Ascending aorta (tissue), 2 donors: ENCODE measurements at regions not wholly inside any gene's neighbourhood (a gene's known extent, or its start where the extent isn't known, plus 50 kb on each side); places are given as distances from the start of the nearest gene placed in this dataset.
A peak's percentile ranks its signal among the peaks of the same experiment; 100 is the strongest.

Experiments used
- DNase-seq, 2 donors: peaks; one replicate each; pipeline ENCODE4 v3.0.0-alpha.2; 2019; ENCODE audit warnings: low spot score in 2 of 2
- H3K27ac ChIP-seq, 2 donors: fragments of 200-600 bp; sonication (generic); one replicate each; pipeline ENCODE4 v1.5.1; 2016 to 2017; ENCODE audit warnings: mild to moderate bottlenecking in 1 of 2
- H3K27me3 ChIP-seq: fragments of 200-600 bp; sonication (generic); one replicate; pipeline ENCODE4 v1.5.1; 2017
- H3K36me3 ChIP-seq, 2 donors: fragments of 200-600 bp; sonication (generic); one replicate each; pipeline ENCODE4 v1.5.1; 2016
- H3K4me1 ChIP-seq, 2 donors: fragments of 200-600 bp; sonication (generic); one replicate each; pipeline ENCODE4 v1.5.1; 2016 to 2017; ENCODE audit warnings: mild to moderate bottlenecking in 1 of 2
- H3K4me3 ChIP-seq, 2 donors: fragments of 200-600 bp; sonication (generic); one replicate each; pipeline ENCODE4 v1.5.1; 2016 to 2017; ENCODE audit warnings: mild to moderate bottlenecking in 1 of 2
- H3K9me3 ChIP-seq, 2 donors: fragments of 200-600 bp; sonication (generic); one replicate each; pipeline ENCODE4 v1.5.1; 2016
- intact Hi-C: fragments of 100-400 bp; cut with DNase I; formaldehyde crosslinking; loops from one replicate; pipeline ENCODE4 v1.15.1; 2023
- TF ChIP-seq, protein P1 (sequence below), 3 experiments: fragments of 200-600 bp in 2 of 3; fragments of 450-650 bp in 1 of 3; sonication (generic) in 2 of 3; IDR thresholded peaks; one replicate each; pipeline ENCODE4 v1.5.1; 2016 to 2019; ENCODE audit warnings: antibody characterized with exemption in 3 of 3, mild to moderate bottlenecking in 1 of 3, moderate library complexity in 1 of 3

DNA sequence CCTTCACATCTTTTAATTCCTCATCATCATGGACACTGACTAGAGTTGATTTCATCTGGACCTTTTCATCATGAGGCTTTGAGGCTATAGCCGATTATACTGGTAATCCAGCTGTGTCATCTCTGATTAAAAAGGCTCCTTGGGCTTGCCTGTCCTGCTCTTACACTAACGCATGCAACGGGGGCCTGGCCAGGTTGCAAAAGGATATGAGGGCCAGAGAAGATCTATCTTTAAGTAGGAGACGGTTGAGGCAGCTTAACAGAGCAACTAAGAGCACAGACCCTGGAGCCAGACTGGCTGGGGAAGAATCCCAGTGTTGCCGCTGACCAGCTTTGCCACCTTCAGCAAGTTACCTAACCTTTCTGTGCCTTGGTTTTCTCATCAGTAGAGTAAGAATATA is 211.5 kb downstream of the PTEN start:
- TF ChIP-seq, protein P1, sequence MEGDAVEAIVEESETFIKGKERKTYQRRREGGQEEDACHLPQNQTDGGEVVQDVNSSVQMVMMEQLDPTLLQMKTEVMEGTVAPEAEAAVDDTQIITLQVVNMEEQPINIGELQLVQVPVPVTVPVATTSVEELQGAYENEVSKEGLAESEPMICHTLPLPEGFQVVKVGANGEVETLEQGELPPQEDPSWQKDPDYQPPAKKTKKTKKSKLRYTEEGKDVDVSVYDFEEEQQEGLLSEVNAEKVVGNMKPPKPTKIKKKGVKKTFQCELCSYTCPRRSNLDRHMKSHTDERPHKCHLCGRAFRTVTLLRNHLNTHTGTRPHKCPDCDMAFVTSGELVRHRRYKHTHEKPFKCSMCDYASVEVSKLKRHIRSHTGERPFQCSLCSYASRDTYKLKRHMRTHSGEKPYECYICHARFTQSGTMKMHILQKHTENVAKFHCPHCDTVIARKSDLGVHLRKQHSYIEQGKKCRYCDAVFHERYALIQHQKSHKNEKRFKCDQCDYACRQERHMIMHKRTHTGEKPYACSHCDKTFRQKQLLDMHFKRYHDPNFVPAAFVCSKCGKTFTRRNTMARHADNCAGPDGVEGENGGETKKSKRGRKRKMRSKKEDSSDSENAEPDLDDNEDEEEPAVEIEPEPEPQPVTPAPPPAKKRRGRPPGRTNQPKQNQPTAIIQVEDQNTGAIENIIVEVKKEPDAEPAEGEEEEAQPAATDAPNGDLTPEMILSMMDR (IDR thresholded peaks at IDR 0.05): no peak
- Histone ChIP-seq H3K9me3 (no peaks in the 10 kb centered on the region), H3K27me3 (no peaks in the 10 kb centered on the region), H3K4me1 (peaks cover 3 to 5% of the 10 kb centered on the region in 2 donors), H3K27ac (no peak overlapping the region), H3K36me3 (no peaks in the 10 kb centered on the region), H3K4me3 (no peak overlapping the region)
- no peak for DNase-seq
- intact Hi-C loops: no loop called here

DNA sequence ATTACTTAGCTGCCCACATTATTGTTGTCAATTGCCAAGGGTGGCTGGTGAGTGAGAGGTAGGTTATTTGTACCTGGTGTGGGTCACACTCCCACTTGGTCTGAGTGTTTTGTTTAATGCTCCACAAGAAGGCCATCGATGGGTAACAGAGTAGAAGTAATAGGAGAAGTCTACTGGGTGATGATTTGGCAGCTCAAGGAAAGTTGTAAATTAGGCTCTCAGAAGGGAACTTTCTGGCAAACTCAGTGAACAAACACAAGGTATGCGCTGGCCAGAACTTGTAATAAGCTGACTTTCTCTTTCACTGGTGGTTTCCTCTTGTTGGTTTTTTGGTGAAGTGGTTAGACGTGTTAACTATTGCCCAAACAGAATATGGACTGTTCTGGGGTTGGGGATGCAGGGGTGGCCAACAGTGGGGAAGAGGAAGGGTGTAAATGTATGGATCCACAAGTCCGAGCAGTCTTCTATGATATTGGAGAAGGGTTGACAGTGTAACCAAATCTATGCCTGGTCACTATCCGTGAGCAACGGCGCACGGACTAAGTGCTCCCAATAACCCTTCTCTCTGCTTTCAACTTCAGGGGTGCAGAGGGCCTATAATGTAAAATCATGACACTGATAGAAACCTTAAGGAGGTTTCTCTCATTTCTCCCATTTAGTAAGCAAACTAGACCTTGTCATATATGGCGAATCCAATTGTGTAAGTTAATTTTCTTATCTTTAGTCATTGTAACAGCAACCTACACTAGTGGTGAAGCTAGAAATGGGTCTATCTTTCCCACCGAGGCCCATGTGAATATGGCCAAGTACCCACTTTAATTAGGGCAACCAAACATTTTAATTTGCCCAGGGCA is 212.8 kb downstream of the PTEN start:
- TF ChIP-seq, protein P1 (IDR thresholded peaks at IDR 0.05): no peak
- peak overlapping the region in 1 of 2 donors; percentile 3 for H3K27ac ChIP-seq
- peaks cover 3 to 5% of the 10 kb centered on the region in 2 donors for H3K4me1 ChIP-seq

DNA sequence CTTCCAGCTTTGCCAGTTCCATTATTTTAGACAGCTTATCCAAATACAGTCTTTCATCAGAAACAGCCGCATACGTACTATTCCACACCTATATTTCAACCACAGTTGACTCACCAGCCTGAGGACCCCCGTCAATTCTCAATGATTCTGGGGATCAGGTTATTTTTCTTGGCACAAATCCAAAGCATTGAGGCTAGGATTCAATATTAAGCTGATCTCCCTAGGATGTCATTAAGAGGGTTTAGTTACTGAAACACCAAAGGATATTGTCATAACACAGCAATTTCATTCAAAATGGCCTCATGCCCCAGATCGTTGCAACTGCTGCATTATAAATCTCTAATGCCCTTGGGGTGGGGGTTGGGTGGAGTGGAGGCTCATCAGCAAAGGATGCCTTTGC is 214.6 kb downstream of the PTEN start:
- no peak overlapping the region for H3K4me3 ChIP-seq
- intact Hi-C loops: no loop called here
- TF ChIP-seq, protein P1 (IDR thresholded peaks at IDR 0.05): no peak
- no peaks in the 10 kb centered on the region for H3K27me3 ChIP-seq
- H3K36me3 ChIP-seq: no peaks in the 10 kb centered on the region
- H3K27ac ChIP-seq: no peak overlapping the region
- peaks cover 5 to 6% of the 10 kb centered on the region in 2 donors for H3K4me1 ChIP-seq
- DNase-seq: no peak
- H3K9me3 ChIP-seq: no peaks in the 10 kb centered on the region

More for the DNA sequence above, 212.8 kb downstream of the PTEN start:
- Histone ChIP-seq H3K9me3 (no peaks in the 10 kb centered on the region), H3K4me3 (no peak overlapping the region), H3K27me3 (no peaks in the 10 kb centered on the region), H3K36me3 (no peaks in the 10 kb centered on the region)
- intact Hi-C loops: no loop called here
- no peak for DNase-seq

DNA sequence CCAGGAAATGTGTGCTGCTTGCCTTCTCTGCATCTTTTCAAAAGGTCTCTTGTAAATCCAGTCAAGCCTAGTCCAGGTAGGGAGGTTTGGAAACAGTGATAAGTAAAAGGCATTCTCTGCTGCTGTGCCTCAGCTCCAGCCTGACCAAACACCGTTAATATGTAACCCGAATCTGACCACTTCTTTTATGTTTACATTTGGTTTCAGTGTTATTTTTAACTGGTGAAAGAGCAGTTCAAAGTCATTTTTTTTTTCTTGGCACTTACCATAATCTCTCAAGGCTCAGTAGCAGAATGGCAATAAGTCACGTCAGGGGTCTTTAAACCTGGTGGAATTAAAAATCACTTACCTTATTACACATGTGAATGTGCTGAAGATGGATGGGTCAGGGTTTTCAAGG is 216.8 kb downstream of the PTEN start:
- DNase-seq: no peak
- intact Hi-C loops: no loop called here
- Histone ChIP-seq H3K27ac (peak overlapping the region; percentile 24 to 57), H3K4me3 (no peak overlapping the region), H3K27me3 (no peaks in the 10 kb centered on the region), H3K9me3 (no peaks in the 10 kb centered on the region), H3K36me3 (no peaks in the 10 kb centered on the region), H3K4me1 (peaks cover 5 to 6% of the 10 kb centered on the region in 2 donors)
- TF ChIP-seq, protein P1 (IDR thresholded peaks at IDR 0.05): no peak

DNA sequence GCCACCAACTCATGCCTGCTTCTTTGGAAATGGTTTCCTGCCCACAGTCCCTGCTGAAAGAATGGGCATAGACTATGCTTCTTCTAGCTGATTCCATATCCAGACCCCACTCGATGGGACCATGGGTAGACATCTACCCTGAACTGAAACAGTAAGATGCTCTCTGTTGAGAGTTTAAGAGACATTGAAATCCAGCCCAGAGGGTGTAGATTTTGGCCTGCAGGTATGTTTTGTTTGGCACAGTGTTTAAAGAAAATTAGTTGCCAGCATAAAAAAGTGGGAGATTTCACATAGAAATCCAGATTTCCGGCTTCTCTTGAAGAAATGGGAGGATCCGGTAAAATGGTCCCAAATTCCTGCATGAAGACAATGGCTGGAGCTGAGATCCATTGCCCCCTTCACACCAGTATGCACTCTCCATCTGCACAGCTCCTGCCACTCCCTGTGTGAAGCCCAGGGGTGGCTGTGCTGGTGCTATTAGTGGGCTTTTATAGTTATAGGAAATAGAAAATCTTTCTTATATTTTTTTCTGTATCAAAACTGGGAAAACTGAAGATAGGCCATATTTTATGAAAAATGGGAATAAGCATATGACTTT is 218.1 kb downstream of the PTEN start:
- no peak for DNase-seq
- H3K4me3 ChIP-seq: no peak overlapping the region
- peaks cover 5 to 6% of the 10 kb centered on the region in 2 donors for H3K4me1 ChIP-seq
- H3K27ac ChIP-seq: peak overlapping the region in 1 of 2 donors; percentile 20
- no peaks in the 10 kb centered on the region for H3K9me3 ChIP-seq
- no peaks in the 10 kb centered on the region for H3K36me3 ChIP-seq
- TF ChIP-seq, protein P1 (IDR thresholded peaks at IDR 0.05): no peak
- H3K27me3 ChIP-seq: no peaks in the 10 kb centered on the region
- intact Hi-C loops: no loop called here
